RWPE2 (cell line): ENCODE measurements at regions not wholly inside any gene's neighbourhood (a gene's known extent, or its start where the extent isn't known, plus 50 kb on each side); places are given as distances from the start of the nearest gene placed in this dataset.

Source experiments
- ATAC-seq: fragments of 200-7000 bp; cut with Tn5 transposase; 3 replicates; pipeline ENCODE4 v1.9.1; 2021; ENCODE audit warnings: low read depth
- DNase-seq: peaks from one replicate; pipeline ENCODE4 v3.0.0-alpha.2; 2020; ENCODE audit warnings: low spot score
- H3K27ac ChIP-seq: fragments of 450-650 bp; 2 replicates; pipeline ENCODE4 v1.5.1; 2017; ENCODE audit warnings: mild to moderate bottlenecking; ENCODE audit not compliant: poor library complexity, severe bottlenecking
- H3K27me3 ChIP-seq: fragments of 250-450 bp; sonication (Bioruptor Pico); 2 replicates; pipeline ENCODE4 v1.5.1; 2021; ENCODE audit warnings: mild to moderate bottlenecking, moderate library complexity; ENCODE audit not compliant: insufficient read depth, poor library complexity, severe bottlenecking
- H3K36me3 ChIP-seq: fragments of 250-450 bp; sonication (Bioruptor Pico); 2 replicates; pipeline ENCODE4 v1.5.1; 2020; ENCODE audit warnings: low read depth, mild to moderate bottlenecking, moderate library complexity
- H3K4me1 ChIP-seq: fragments of 250-450 bp; sonication (Bioruptor Pico); 2 replicates; pipeline ENCODE4 v1.5.1; 2021; ENCODE audit warnings: mild to moderate bottlenecking, moderate library complexity; ENCODE audit not compliant: insufficient read depth, poor library complexity, severe bottlenecking
- H3K4me3 ChIP-seq: fragments of 250-450 bp; sonication (Bioruptor Pico); 2 replicates; pipeline ENCODE4 v1.5.1; 2021; ENCODE audit warnings: mild to moderate bottlenecking, moderate library complexity; ENCODE audit not compliant: severe bottlenecking
- H3K9me3 ChIP-seq: fragments of 250-450 bp; sonication (Bioruptor Pico); 2 replicates; pipeline ENCODE4 v1.5.1; 2021; ENCODE audit warnings: mild to moderate bottlenecking, moderate library complexity; ENCODE audit not compliant: severe bottlenecking
- CTCF ChIP-seq: fragments of 450-650 bp; IDR thresholded peaks from one replicate; pipeline ENCODE4 v1.5.1; 2017; ENCODE audit warnings: mild to moderate bottlenecking, moderate library complexity; ENCODE audit not compliant: poor library complexity, severe bottlenecking

- DNase-seq (no peak), ATAC-seq (no peak)
- no peaks in the 10 kb centered on the region for H3K27me3 ChIP-seq
- H3K4me1 ChIP-seq = peaks cover 8% of the 10 kb centered on the region
- no peaks in the 10 kb centered on the region for H3K9me3 ChIP-seq
- TF ChIP-seq CTCF = no peak
- no peaks in the 10 kb centered on the region for H3K36me3 ChIP-seq
- no peak overlapping the region for H3K27ac ChIP-seq
- H3K4me3 ChIP-seq = no peak overlapping the region
Measured at GRCh38 chr2:72004201-72004915, 143.3 kb downstream of the CYP26B1 start.

- peaks cover 6% of the 10 kb centered on the region for H3K4me1 ChIP-seq
- H3K36me3 ChIP-seq = no peaks in the 10 kb centered on the region
- H3K9me3 ChIP-seq = no peaks in the 10 kb centered on the region
- TF ChIP-seq CTCF = no peak
- no peak overlapping the region for H3K27ac ChIP-seq
- H3K4me3 ChIP-seq = no peak overlapping the region
- DNase-seq (no peak), ATAC-seq (no peak)
- no peaks in the 10 kb centered on the region for H3K27me3 ChIP-seq
Measured at GRCh38 chr2:72003796-72004195, 143.9 kb downstream of the CYP26B1 start.

- Histone ChIP-seq H3K4me1 (no peaks in the 10 kb centered on the region), H3K4me3 (no peak overlapping the region), H3K27me3 (no peaks in the 10 kb centered on the region), H3K9me3 (no peaks in the 10 kb centered on the region), H3K36me3 (no peaks in the 10 kb centered on the region), H3K27ac (no peak overlapping the region)
- no peak for DNase-seq
- TF ChIP-seq CTCF = no peak
- ATAC-seq = no peak
Measured at GRCh38 chr2:72003124-72003523, 144.5 kb downstream of the CYP26B1 start.

GRCh38 chr2:72001937-72002690 is 145.5 kb downstream of the CYP26B1 start:
- Histone ChIP-seq H3K4me3 (no peak overlapping the region), H3K9me3 (no peaks in the 10 kb centered on the region), H3K27me3 (no peaks in the 10 kb centered on the region), H3K27ac (no peak overlapping the region), H3K4me1 (no peaks in the 10 kb centered on the region), H3K36me3 (no peaks in the 10 kb centered on the region)
- TF ChIP-seq CTCF = no peak
- DNase-seq = no peak
- no peak for ATAC-seq

- Histone ChIP-seq H3K27me3 (no peaks in the 10 kb centered on the region), H3K4me3 (no peak overlapping the region), H3K36me3 (no peaks in the 10 kb centered on the region), H3K4me1 (no peaks in the 10 kb centered on the region), H3K27ac (no peak overlapping the region), H3K9me3 (no peaks in the 10 kb centered on the region)
- TF ChIP-seq CTCF = no peak
- ATAC-seq = no peak
- DNase-seq = no peak
Measured at GRCh38 chr2:72000110-72000509, 147.6 kb downstream of the CYP26B1 start.
